Neural cell (in vitro differentiated cells): ENCODE measurements at regions not wholly inside any gene's neighbourhood (a gene's known extent, or its start where the extent isn't known, plus 50 kb on each side); places are given as distances from the start of the nearest gene placed in this dataset.

Experiments used
- EZH2 ChIP-seq: fragments of 200-600, 300-800 bp; shearing (Covaris generic), sonication (generic); IDR thresholded peaks from 2 replicates; pipeline ENCODE4 v1.6.1; 2014; ENCODE audit warnings: antibody characterized with exemption, low read length, borderline replicate concordance, mild to moderate bottlenecking; ENCODE audit not compliant: insufficient read depth, poor library complexity, severe bottlenecking
- MXI1 ChIP-seq: fragments of 450-650 bp; conservative IDR thresholded peaks from 2 replicates; pipeline ENCODE4 v1.6.1; 2014; ENCODE audit warnings: antibody characterized with exemption, mild to moderate bottlenecking; ENCODE audit not compliant: poor library complexity, severe bottlenecking
- POLR2AphosphoS5 ChIP-seq: IDR thresholded peaks from 2 replicates; pipeline ENCODE4 v1.6.1; 2012
- RAD21 ChIP-seq: fragments of 450-650 bp; conservative IDR thresholded peaks from 2 replicates; pipeline ENCODE4 v1.6.1; 2014; ENCODE audit warnings: antibody characterized with exemption, mild to moderate bottlenecking, moderate library complexity
- TAF1 ChIP-seq: IDR thresholded peaks from 2 replicates; pipeline ENCODE4 v1.6.1; 2012; ENCODE audit warnings: low read depth
- TF ChIP-seq, protein P1 (sequence below): fragments of 450-650 bp; IDR thresholded peaks from 2 replicates; pipeline ENCODE4 v1.5.1; 2014; ENCODE audit warnings: antibody characterized with exemption, mild to moderate bottlenecking, moderate library complexity; ENCODE audit not compliant: poor library complexity, severe bottlenecking
- TF ChIP-seq, protein P2 (sequence below): IDR thresholded peaks from 2 replicates; pipeline ENCODE4 v1.6.1; 2012; ENCODE audit warnings: borderline replicate concordance

DNA sequence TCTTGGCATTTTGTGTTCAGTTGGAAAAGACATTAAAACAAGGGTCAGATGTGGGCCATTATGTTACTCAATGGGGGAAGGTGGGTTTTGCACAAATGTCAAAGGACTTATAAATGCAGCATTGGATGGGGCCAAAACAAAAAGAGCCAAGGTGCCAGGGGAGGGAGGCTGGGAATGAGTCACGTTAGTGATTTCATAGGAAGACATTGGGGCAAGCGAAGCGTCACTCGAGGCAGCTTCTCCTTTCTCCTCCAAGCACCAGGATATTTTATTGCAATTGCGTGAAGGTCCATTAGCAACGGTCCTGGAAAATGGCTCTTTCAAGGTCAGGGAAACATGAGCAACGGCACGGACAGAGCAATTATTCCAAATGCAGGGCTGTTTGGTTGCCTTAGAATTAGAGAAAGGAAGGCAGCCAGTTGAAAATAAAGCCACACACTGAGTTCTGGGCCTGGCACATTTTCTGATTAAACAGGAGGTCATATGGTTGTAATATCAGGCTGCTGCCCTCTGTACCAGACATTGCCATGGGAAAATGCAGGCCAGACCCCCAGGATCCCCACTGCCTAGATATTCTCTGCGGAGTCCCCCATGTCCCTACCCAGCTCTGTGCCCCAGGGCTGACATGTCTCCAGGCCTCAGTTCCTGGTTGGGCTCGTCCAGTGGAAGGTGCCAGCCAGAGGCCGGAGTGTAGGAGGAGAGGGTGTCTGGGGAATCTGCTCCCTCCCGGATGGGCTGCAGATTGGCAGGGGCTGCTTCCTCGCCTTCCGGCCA is 63.3 kb upstream of the NANOS1 start:
- TF ChIP-seq, protein P1, sequence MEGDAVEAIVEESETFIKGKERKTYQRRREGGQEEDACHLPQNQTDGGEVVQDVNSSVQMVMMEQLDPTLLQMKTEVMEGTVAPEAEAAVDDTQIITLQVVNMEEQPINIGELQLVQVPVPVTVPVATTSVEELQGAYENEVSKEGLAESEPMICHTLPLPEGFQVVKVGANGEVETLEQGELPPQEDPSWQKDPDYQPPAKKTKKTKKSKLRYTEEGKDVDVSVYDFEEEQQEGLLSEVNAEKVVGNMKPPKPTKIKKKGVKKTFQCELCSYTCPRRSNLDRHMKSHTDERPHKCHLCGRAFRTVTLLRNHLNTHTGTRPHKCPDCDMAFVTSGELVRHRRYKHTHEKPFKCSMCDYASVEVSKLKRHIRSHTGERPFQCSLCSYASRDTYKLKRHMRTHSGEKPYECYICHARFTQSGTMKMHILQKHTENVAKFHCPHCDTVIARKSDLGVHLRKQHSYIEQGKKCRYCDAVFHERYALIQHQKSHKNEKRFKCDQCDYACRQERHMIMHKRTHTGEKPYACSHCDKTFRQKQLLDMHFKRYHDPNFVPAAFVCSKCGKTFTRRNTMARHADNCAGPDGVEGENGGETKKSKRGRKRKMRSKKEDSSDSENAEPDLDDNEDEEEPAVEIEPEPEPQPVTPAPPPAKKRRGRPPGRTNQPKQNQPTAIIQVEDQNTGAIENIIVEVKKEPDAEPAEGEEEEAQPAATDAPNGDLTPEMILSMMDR: no peak
- TF ChIP-seq POLR2AphosphoS5: peak; percentile 12
- TF ChIP-seq TAF1: no peak
- TF ChIP-seq MXI1: no peak
- TF ChIP-seq, protein P2, sequence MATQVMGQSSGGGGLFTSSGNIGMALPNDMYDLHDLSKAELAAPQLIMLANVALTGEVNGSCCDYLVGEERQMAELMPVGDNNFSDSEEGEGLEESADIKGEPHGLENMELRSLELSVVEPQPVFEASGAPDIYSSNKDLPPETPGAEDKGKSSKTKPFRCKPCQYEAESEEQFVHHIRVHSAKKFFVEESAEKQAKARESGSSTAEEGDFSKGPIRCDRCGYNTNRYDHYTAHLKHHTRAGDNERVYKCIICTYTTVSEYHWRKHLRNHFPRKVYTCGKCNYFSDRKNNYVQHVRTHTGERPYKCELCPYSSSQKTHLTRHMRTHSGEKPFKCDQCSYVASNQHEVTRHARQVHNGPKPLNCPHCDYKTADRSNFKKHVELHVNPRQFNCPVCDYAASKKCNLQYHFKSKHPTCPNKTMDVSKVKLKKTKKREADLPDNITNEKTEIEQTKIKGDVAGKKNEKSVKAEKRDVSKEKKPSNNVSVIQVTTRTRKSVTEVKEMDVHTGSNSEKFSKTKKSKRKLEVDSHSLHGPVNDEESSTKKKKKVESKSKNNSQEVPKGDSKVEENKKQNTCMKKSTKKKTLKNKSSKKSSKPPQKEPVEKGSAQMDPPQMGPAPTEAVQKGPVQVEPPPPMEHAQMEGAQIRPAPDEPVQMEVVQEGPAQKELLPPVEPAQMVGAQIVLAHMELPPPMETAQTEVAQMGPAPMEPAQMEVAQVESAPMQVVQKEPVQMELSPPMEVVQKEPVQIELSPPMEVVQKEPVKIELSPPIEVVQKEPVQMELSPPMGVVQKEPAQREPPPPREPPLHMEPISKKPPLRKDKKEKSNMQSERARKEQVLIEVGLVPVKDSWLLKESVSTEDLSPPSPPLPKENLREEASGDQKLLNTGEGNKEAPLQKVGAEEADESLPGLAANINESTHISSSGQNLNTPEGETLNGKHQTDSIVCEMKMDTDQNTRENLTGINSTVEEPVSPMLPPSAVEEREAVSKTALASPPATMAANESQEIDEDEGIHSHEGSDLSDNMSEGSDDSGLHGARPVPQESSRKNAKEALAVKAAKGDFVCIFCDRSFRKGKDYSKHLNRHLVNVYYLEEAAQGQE: no peak
- TF ChIP-seq RAD21: no peak
- no peak for TF ChIP-seq EZH2
